HEK293T (cell line): ENCODE measurements at regions not wholly inside any gene's neighbourhood (a gene's known extent, or its start where the extent isn't known, plus 50 kb on each side); places are given as distances from the start of the nearest gene placed in this dataset.

Experiments
- BHLHE40 ChIP-seq: fragments of 450-650 bp; IDR thresholded peaks from 2 replicates; pipeline ENCODE4 v1.6.1; 2016; ENCODE audit warnings: mild to moderate bottlenecking, moderate library complexity, borderline replicate concordance
- CTBP1 ChIP-seq: fragments of 450-650 bp; IDR thresholded peaks from 2 replicates; pipeline ENCODE4 v1.6.1; 2016; ENCODE audit warnings: borderline replicate concordance
- ELF4 ChIP-seq: fragments of 450-650 bp; IDR thresholded peaks from 2 replicates; pipeline ENCODE4 v1.6.1; 2017; ENCODE audit warnings: antibody characterized with exemption
- FOXK2 ChIP-seq: fragments of 450-650 bp; IDR thresholded peaks from 2 replicates; pipeline ENCODE4 v1.6.1; 2016; ENCODE audit warnings: mild to moderate bottlenecking
- FOXM1 ChIP-seq: fragments of 450-650 bp; IDR thresholded peaks from 2 replicates; pipeline ENCODE4 v1.6.1; 2017; ENCODE audit warnings: mild to moderate bottlenecking, borderline replicate concordance
- HDGF ChIP-seq: fragments of 450-650 bp; IDR thresholded peaks from 2 replicates; pipeline ENCODE4 v1.6.1; 2017; ENCODE audit warnings: antibody characterized with exemption, borderline replicate concordance
- SP1 ChIP-seq: fragments of 450-650 bp; IDR thresholded peaks from 2 replicates; pipeline ENCODE4 v1.6.1; 2017
- ZNF384 ChIP-seq: fragments of 450-650 bp; IDR thresholded peaks from 2 replicates; pipeline ENCODE4 v1.6.1; 2016
- TF ChIP-seq, protein P1 (sequence below): fragments of 450-650 bp; IDR thresholded peaks from 2 replicates; pipeline ENCODE4 v1.6.1; 2016

GRCh38 chr2:180141600-180141999 lies 134.5 kb upstream of the CWC22 start:
- no peak for TF ChIP-seq FOXK2
- no peak for TF ChIP-seq FOXM1
- no peak for TF ChIP-seq SP1
- no peak for TF ChIP-seq ZNF384
- TF ChIP-seq CTBP1, result no peak
- TF ChIP-seq BHLHE40, result no peak
- TF ChIP-seq ELF4, result no peak
- TF ChIP-seq HDGF, result no peak
- TF ChIP-seq, protein P1, sequence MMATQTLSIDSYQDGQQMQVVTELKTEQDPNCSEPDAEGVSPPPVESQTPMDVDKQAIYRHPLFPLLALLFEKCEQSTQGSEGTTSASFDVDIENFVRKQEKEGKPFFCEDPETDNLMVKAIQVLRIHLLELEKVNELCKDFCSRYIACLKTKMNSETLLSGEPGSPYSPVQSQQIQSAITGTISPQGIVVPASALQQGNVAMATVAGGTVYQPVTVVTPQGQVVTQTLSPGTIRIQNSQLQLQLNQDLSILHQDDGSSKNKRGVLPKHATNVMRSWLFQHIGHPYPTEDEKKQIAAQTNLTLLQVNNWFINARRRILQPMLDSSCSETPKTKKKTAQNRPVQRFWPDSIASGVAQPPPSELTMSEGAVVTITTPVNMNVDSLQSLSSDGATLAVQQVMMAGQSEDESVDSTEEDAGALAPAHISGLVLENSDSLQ, result no peak
